ENCODE measurements at regions not wholly inside any gene's neighbourhood (a gene's known extent, or its start where the extent isn't known, plus 50 kb on each side); places are given as distances from the start of the nearest gene placed in this dataset.
"Not testable (repeated sequence)": the region's sequence is repeated elsewhere in the genome, so short reads cannot be mapped to it uniquely, and the experiment has no call there.

DNA sequence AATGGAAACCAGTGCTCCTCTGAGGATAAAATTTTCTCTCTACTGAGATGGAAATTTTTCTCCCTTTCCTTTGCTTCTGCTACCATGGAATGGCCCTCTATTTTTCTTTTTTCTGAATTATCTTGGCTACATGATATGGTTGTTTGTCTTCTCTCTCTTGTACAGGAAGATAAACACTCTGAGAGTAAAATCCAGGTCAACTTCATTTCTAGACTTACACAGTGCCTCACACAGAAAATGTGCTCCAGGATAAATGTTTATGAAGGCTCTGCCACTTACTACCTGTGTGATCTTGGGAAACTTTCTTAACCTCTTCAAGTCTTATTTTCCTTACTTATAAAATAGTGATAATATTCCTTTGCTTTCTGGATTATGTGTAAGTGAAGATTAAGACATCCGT, 153.9 kb downstream of the PRELID2 start:
- H3K27me3 Mint-ChIP-seq: no peaks in the 10 kb centered on the region
- H3K27ac Mint-ChIP-seq: no peak overlapping the region
- H3K4me3 Mint-ChIP-seq: no peak overlapping the region
- H3K36me3 Mint-ChIP-seq: no peaks in the 10 kb centered on the region
- DNase-seq: no peak
- ChIA-PET CTCF (interaction anchor here (1.0 to 1.8 kb wide), 4 partner anchors 145 to 1478 kb away, joined by 4 to 18 read pairs (median 4); no protein-coding TSS in a partner anchor), POLR2A (no interaction called here)
- no peaks in the 10 kb centered on the region for H3K4me1 Mint-ChIP-seq (ENCODE audit: low read depth)
- no peaks in the 10 kb centered on the region for H3K9me3 Mint-ChIP-seq
- intact Hi-C loops (cut with micrococcal nuclease): loop anchor here (1.0 to 2.0 kb wide), 4 partner anchors 144 to 1478 kb away; no protein-coding TSS in a partner anchor

GRCh38 chr5:145680767-145681166, 154.4 kb downstream of the PRELID2 start:
- POLR2A ChIA-PET: no interaction called here

DNA sequence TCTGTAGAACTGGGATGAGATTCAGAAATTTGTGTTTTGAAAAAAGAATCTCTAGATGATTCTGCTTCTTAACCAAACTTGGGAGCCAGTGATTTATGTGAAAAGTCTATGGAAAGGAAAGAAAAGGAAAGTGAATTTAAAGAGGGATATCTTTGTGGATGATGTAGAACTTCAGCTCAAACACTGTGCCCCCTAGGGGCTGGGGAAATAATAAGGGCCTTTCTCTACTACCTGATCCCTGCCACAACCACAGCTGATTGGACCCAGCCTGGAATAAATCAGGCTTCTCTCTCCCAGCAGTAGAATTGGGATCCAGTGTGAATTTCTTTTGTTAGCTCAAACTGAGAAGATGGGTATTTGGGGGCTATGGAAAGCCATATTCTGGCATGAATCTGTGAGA, 155.0 kb downstream of the PRELID2 start:
- no peaks in the 10 kb centered on the region for H3K9me3 Mint-ChIP-seq
- no peaks in the 10 kb centered on the region for H3K36me3 Mint-ChIP-seq
- H3K27me3 Mint-ChIP-seq: no peaks in the 10 kb centered on the region
- no peak overlapping the region for H3K4me3 Mint-ChIP-seq
- intact Hi-C loops (cut with micrococcal nuclease): loop anchor here (2.0 kb wide), 2 partner anchors 747 to 1477 kb away; no protein-coding TSS in a partner anchor
- ChIA-PET CTCF (interaction anchor here (0.7 to 1.7 kb wide), 5 partner anchors 8 to 1476 kb away, joined by 3 to 7 read pairs (median 3); no protein-coding TSS in a partner anchor), POLR2A (no interaction called here)
- no peaks in the 10 kb centered on the region for H3K4me1 Mint-ChIP-seq (ENCODE audit: low read depth)
- DNase-seq: no peak
- no peak overlapping the region for H3K27ac Mint-ChIP-seq

More at GRCh38 chr5:145680767-145681166, 154.4 kb downstream of the PRELID2 start:
- Mint-ChIP-seq H3K36me3 (no peaks in the 10 kb centered on the region), H3K27ac (no peak overlapping the region), H3K4me1 (ENCODE audit: low read depth) (no peaks in the 10 kb centered on the region), H3K4me3 (no peak overlapping the region), H3K9me3 (no peaks in the 10 kb centered on the region), H3K27me3 (no peaks in the 10 kb centered on the region)
- intact Hi-C loops (cut with micrococcal nuclease): loop anchor here (1.0 to 2.0 kb wide), 4 partner anchors 145 to 1478 kb away; no protein-coding TSS in a partner anchor
- CTCF ChIA-PET: interaction anchor here (1.0 to 1.8 kb wide), 5 partner anchors 9 to 1477 kb away, joined by 3 to 18 read pairs (median 5); no protein-coding TSS in a partner anchor
- no peak for DNase-seq

DNA sequence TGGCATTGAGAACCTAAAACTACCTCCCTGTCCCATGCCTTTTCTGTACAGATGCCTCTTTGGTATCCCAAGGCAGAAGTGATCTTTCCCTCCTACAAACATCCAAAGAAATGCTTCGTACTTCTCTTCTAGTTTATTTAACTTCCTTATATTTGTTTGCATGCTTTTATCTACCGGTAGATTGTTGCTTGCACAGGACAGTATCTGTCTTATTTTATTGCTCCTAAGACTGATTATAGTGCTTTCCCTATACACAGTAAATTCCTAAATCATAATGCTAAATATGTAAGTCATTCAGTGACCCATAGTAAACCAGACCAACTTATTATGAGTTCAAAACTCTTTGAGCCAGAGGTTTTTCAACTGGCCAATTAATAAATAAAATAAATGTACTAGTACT, 156.9 kb downstream of the PRELID2 start:
- Mint-ChIP-seq H3K9me3 (no peaks in the 10 kb centered on the region), H3K27me3 (no peaks in the 10 kb centered on the region), H3K27ac (no peak overlapping the region), H3K36me3 (no peaks in the 10 kb centered on the region), H3K4me1 (ENCODE audit: low read depth) (no peaks in the 10 kb centered on the region), H3K4me3 (no peak overlapping the region)
- no peak for DNase-seq
- intact Hi-C loops (cut with micrococcal nuclease): no loop called here
- ChIA-PET CTCF (no interaction called here), POLR2A (no interaction called here)

- Mint-ChIP-seq H3K36me3 (no peaks in the 10 kb centered on the region), H3K9me3 (no peaks in the 10 kb centered on the region), H3K4me3 (no peak overlapping the region), H3K27me3 (no peaks in the 10 kb centered on the region), H3K27ac (no peak overlapping the region), H3K4me1 (ENCODE audit: low read depth) (no peaks in the 10 kb centered on the region)
- DNase-seq: no peak
- intact Hi-C loops (cut with micrococcal nuclease): no loop called here
- ChIA-PET CTCF (no interaction called here), POLR2A (no interaction called here)
Measured at GRCh38 chr5:145673786-145674185, 161.4 kb downstream of the PRELID2 start.

DNA sequence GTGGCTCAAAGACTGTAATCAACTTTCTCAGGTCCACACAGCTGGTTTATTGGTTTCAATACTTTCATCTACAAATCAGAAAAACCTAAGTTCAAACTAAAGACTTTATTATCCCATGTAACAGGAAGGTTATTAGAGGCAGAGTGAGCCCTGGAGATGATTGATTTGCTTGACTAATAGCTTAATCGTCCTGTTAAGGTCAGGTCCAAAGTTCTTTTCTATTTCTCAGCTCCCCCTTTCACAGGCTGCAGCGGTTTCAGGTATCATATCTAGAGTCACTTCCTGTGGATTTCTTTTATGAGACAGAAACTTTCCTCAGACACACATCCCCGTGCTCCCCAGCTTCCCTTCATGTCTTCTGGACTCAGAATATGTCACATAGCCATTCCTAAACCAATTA, 166.4 kb downstream of the PRELID2 start:
- ChIA-PET POLR2A (no interaction called here), CTCF (no interaction called here)
- Mint-ChIP-seq H3K27me3 (no peaks in the 10 kb centered on the region), H3K4me3 (no peak overlapping the region), H3K9me3 (no peaks in the 10 kb centered on the region), H3K4me1 (ENCODE audit: low read depth) (no peaks in the 10 kb centered on the region), H3K36me3 (no peaks in the 10 kb centered on the region), H3K27ac (no peak overlapping the region)
- intact Hi-C loops (cut with micrococcal nuclease): no loop called here
- DNase-seq: no peak

GRCh38 chr5:145667742-145668141, 167.4 kb downstream of the PRELID2 start:
- H3K9me3 Mint-ChIP-seq: no peaks in the 10 kb centered on the region
- POLR2A ChIA-PET: no interaction called here
- intact Hi-C loops (cut with micrococcal nuclease): no loop called here

DNA sequence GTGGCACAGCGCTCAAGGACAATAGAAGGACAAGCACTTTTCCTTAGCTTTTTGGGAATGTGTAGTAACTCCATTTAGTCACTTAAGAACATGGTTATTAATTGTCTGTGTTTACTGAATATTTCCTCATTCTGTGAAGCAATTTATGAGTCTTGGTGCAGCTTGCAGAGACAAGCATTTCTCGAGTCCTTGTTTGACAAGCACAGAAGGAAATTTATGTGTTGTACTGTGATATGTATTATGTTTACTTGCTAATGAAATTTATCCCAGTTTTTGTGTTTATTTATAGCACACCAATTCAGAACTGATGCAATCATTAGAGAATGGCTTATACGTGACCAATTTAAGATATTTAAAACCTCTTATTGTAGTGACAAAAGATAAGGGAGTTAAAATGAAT, 168.6 kb downstream of the PRELID2 start:
- no peaks in the 10 kb centered on the region for H3K27me3 Mint-ChIP-seq
- DNase-seq: no peak
- intact Hi-C loops (cut with micrococcal nuclease): no loop called here
- POLR2A ChIA-PET: no interaction called here
- CTCF ChIA-PET: no interaction called here
- no peak overlapping the region for H3K27ac Mint-ChIP-seq
- no peaks in the 10 kb centered on the region for H3K9me3 Mint-ChIP-seq
- H3K36me3 Mint-ChIP-seq: no peaks in the 10 kb centered on the region
- H3K4me1 Mint-ChIP-seq (ENCODE audit: low read depth): no peaks in the 10 kb centered on the region
- H3K4me3 Mint-ChIP-seq: no peak overlapping the region

More at GRCh38 chr5:145667742-145668141, 167.4 kb downstream of the PRELID2 start:
- Mint-ChIP-seq H3K27ac (no peak overlapping the region), H3K4me3 (no peak overlapping the region), H3K36me3 (no peaks in the 10 kb centered on the region), H3K27me3 (no peaks in the 10 kb centered on the region), H3K4me1 (ENCODE audit: low read depth) (no peaks in the 10 kb centered on the region)
- CTCF ChIA-PET: interaction anchor here (0.6 kb wide), 1 partner anchor 14 kb away, joined by 3 read pairs; no protein-coding TSS in a partner anchor
- DNase-seq: no peak

DNA sequence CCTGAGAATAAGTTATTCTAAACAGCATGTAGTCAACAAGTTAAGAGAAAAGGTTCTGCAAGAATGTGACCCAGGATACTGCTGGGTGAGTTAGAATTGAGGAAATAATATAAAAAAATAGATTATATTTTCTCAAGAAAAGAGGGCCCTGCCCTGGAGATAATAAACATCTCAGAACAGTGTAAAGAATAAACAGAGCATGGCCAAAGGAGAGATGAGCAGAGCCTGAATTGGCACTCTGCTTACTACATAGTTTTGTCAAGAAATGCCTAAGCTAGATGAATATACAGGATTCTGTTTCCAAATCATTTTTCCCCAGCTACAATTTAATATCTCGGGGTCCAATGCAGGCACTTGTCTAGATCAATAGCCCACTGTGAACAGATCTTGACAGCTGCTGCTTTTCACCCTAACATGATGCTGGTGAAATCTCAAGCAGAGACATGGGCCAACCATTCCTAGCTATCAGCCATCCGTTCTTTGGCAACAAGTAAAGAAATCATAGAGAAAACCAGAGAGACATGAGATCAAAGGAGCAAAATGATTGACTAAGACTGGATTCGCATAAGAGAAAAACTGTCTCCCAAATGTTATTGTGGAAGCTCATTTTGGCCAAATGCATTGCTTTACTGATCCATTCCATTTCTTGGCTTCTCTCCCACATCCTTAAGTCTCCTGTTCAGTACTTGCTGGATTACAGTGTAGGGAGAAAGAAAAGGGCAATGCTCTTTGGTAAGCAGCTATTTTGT, 173.2 kb downstream of the PRELID2 start:
- H3K36me3 Mint-ChIP-seq: no peaks in the 10 kb centered on the region
- H3K4me1 Mint-ChIP-seq (ENCODE audit: low read depth): no peaks in the 10 kb centered on the region
- POLR2A ChIA-PET: no interaction called here
- no peak overlapping the region for H3K4me3 Mint-ChIP-seq
- no peaks in the 10 kb centered on the region for H3K27me3 Mint-ChIP-seq
- no peak overlapping the region for H3K27ac Mint-ChIP-seq
- DNase-seq: no peak
- no peaks in the 10 kb centered on the region for H3K9me3 Mint-ChIP-seq
- CTCF ChIA-PET: no interaction called here
- intact Hi-C loops (cut with micrococcal nuclease): no loop called here

- intact Hi-C loops (cut with micrococcal nuclease): no loop called here
- DNase-seq: no peak
- POLR2A ChIA-PET: no interaction called here
- no peaks in the 10 kb centered on the region for H3K27me3 Mint-ChIP-seq
- no peak overlapping the region for H3K4me3 Mint-ChIP-seq
- peaks cover under 1% of the 10 kb centered on the region for H3K9me3 Mint-ChIP-seq
- no peak overlapping the region for H3K27ac Mint-ChIP-seq
- H3K36me3 Mint-ChIP-seq: no peaks in the 10 kb centered on the region
- no peaks in the 10 kb centered on the region for H3K4me1 Mint-ChIP-seq (ENCODE audit: low read depth)
- CTCF ChIA-PET: no interaction called here
Measured at GRCh38 chr5:145660897-145661640, 174.1 kb downstream of the PRELID2 start.

DNA sequence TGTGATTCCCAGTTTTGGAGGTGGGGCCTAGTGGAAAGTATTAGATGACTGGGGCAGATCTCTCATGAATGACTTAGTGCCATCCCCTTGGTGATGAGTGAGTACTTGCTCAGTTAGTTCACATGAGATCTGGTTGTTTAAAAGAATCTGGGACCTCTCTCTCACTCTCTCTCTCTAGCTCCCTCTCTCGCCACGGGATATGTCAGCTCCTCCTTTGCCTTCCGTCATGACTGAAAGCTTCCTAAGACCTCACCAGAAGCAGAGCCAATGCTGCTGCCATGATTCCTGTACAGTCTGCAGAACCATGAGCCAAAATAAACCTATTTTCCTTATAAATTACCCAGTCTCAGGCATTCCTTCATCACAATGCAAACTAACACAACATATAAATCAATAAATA, 176.7 kb downstream of the PRELID2 start:
- H3K4me3 Mint-ChIP-seq: no peak overlapping the region
- intact Hi-C loops (cut with micrococcal nuclease): no loop called here
- ChIA-PET POLR2A (no interaction called here), CTCF (no interaction called here)
- DNase-seq: no peak
- H3K27me3 Mint-ChIP-seq: no peaks in the 10 kb centered on the region
- H3K4me1 Mint-ChIP-seq (ENCODE audit: low read depth): no peaks in the 10 kb centered on the region
- peaks cover 15% of the 10 kb centered on the region for H3K9me3 Mint-ChIP-seq
- H3K27ac Mint-ChIP-seq: no peak overlapping the region
- no peaks in the 10 kb centered on the region for H3K36me3 Mint-ChIP-seq

DNA sequence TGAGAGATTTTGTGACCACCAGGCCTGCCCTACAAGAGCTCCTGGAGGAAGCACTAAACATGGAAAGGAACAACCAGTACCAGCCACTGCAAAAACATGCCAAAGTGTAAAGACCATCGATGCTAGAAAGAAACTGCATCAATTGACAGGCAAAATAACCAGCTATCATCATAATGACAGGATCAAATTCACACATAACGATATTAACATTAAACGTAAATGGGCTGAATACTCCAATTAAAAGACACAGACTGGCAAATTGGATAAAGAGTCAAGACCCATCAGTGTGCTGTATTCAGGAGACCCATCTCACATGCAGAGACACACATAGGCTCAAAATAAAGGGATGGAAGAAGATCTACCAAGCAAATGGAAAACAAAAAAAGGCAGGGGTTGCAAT, 182.4 kb downstream of the PRELID2 start:
- CTCF ChIA-PET; H3K4me1 Mint-ChIP-seq (ENCODE audit: low read depth); DNase-seq; H3K36me3 Mint-ChIP-seq; H3K27ac Mint-ChIP-seq; POLR2A ChIA-PET; intact Hi-C loops (cut with micrococcal nuclease); H3K27me3 Mint-ChIP-seq; H3K4me3 Mint-ChIP-seq: not testable (repeated sequence)
- H3K9me3 Mint-ChIP-seq: peaks cover 35% of the 10 kb centered on the region

Measured in activated CD4-positive, alpha-beta memory T cell treated with anti-CD3 and anti-CD28 coated beads for 36 hours (primary cell).